MM.1S (cell line): ENCODE measurements at regions not wholly inside any gene's neighbourhood (a gene's known extent, or its start where the extent isn't known, plus 50 kb on each side); places are given as distances from the start of the nearest gene placed in this dataset.

Experiments used
- CTCF ChIP-seq: fragments of 300-600 bp; sonication (generic); IDR thresholded peaks from 2 replicates; pipeline ENCODE4 v1.5.1; 2016; ENCODE audit warnings: antibody characterized with exemption, low read length, mixed read lengths
- EZH2 ChIP-seq: fragments of 300-600 bp; sonication (generic); optimal IDR thresholded peaks from 2 replicates; pipeline ENCODE3; 2017; ENCODE audit warnings: low read depth, mild to moderate bottlenecking, antibody characterized with exemption, low read length, mixed read lengths

- TF ChIP-seq CTCF (no peak), EZH2 (no peak)
Observed at GRCh38 chr17:63329876-63330275, 116.2 kb downstream of the CYB561 start.
